Breast epithelium (tissue), 4 donors: ENCODE measurements at regions not wholly inside any gene's neighbourhood (a gene's known extent, or its start where the extent isn't known, plus 50 kb on each side); places are given as distances from the start of the nearest gene placed in this dataset.
"Not testable (repeated sequence)": the region's sequence is repeated elsewhere in the genome, so short reads cannot be mapped to it uniquely, and the experiment has no call there.

Experiments used
- DNase-seq, 2 donors: peaks; one replicate each; pipeline ENCODE4 v3.0.0-alpha.2; 2019; ENCODE audit warnings: low spot score in 2 of 2
- H3K27ac ChIP-seq, 2 donors: fragments of 200-600 bp; sonication (generic) in 1 of 2; one replicate each; pipeline ENCODE4 v1.5.1; 2016 to 2019; ENCODE audit warnings: mild to moderate bottlenecking in 1 of 2
- H3K27me3 ChIP-seq, 2 donors: fragments of 200-600 bp; sonication (generic) in 1 of 2; one replicate each; pipeline versions ENCODE4 v1.5.1 to v1.6.0; 2017 to 2019; ENCODE audit warnings: control low read depth in 1 of 2, mild to moderate bottlenecking in 1 of 2
- H3K36me3 ChIP-seq: fragments of 200-600 bp; one replicate; pipeline ENCODE4 v1.5.1; 2019
- H3K4me1 ChIP-seq, 2 donors: fragments of 200-600 bp; sonication (generic); one replicate each; pipeline ENCODE4 v1.5.1; 2016 to 2019; ENCODE audit warnings: control low read depth in 1 of 2
- H3K4me3 ChIP-seq, 3 donors: fragments of 200-600 bp; sonication (generic); 1 replicate in 2 of 3; 2 replicates in 1 of 3; pipeline ENCODE4 v1.5.1; 2016 to 2019; ENCODE audit warnings: mild to moderate bottlenecking in 3 of 3, moderate library complexity in 2 of 3
- H3K9me3 ChIP-seq, 2 donors: fragments of 200-600 bp; sonication (generic) in 1 of 2; one replicate each; pipeline ENCODE4 v1.5.1; 2016 to 2019; ENCODE audit warnings: control low read depth in 1 of 2
- CTCF ChIP-seq, 3 donors: fragments of 450-650 bp; IDR thresholded peaks; one replicate each; pipeline ENCODE4 v1.5.1; 2016 to 2017; ENCODE audit warnings: antibody characterized with exemption in 3 of 3, mild to moderate bottlenecking in 3 of 3, moderate library complexity in 3 of 3
- POLR2A ChIP-seq: fragments of 450-650 bp; IDR thresholded peaks from one replicate; pipeline ENCODE4 v1.6.1; 2016; ENCODE audit warnings: antibody characterized with exemption, mild to moderate bottlenecking, moderate library complexity
- POLR2AphosphoS5 ChIP-seq, 3 donors: sonication (generic); formaldehyde crosslinking; IDR thresholded peaks; one replicate each; pipeline ENCODE4 v1.6.1; 2017; ENCODE audit warnings: antibody characterized with exemption in 3 of 3
- intact Hi-C: fragments of 100-400 bp; cut with DNase I; formaldehyde crosslinking; loops from one replicate; pipeline ENCODE4 v1.15.1; 2023; ENCODE audit warnings: low total_unique reads

- TF ChIP-seq CTCF (IDR thresholded peaks at IDR 0.05): no peak
- TF ChIP-seq POLR2AphosphoS5 (IDR thresholded peaks at IDR 0.05): no peak
- no peak for TF ChIP-seq POLR2A
- H3K27ac ChIP-seq: no peak overlapping the region
- H3K4me3 ChIP-seq: no peak overlapping the region
- DNase-seq: no peak
- intact Hi-C loops: no loop called here
- H3K9me3 ChIP-seq: no peaks in the 10 kb centered on the region
- H3K27me3 ChIP-seq: no peaks in the 10 kb centered on the region
- H3K4me1 ChIP-seq: no peaks in the 10 kb centered on the region
- no peaks in the 10 kb centered on the region for H3K36me3 ChIP-seq
Observed at GRCh38 chr11:87778357-87778756, 396.9 kb downstream of the RAB38 start.

- no peaks in the 10 kb centered on the region for H3K9me3 ChIP-seq
- no peaks in the 10 kb centered on the region for H3K27me3 ChIP-seq
- TF ChIP-seq CTCF (IDR thresholded peaks at IDR 0.05) (no peak), POLR2A (no peak), POLR2AphosphoS5 (IDR thresholded peaks at IDR 0.05) (no peak)
- H3K4me3 ChIP-seq: no peak overlapping the region
- intact Hi-C loops: no loop called here
- H3K27ac ChIP-seq: no peak overlapping the region
- H3K4me1 ChIP-seq: no peaks in the 10 kb centered on the region
- DNase-seq: no peak
- H3K36me3 ChIP-seq: no peaks in the 10 kb centered on the region
Observed at GRCh38 chr11:87775036-87775435, 400.2 kb downstream of the RAB38 start.

DNA sequence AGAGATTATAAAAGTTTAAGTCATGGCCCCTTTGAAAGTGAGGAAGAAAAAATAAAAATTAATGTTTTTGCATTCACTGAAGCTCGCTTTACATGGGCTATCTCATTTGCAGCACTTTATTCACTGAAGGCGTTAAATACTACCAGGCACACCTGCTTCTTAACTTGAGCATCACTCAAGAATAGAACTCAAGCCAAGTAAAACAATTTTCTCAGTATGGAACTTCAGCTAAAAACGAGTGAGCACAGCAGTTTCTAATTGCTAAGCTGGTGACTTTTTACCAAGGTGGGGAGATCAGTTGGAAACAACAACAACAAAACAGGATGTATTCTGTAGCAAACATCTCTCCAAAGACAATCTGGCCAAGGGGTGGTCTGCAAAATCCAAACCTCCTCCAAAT is 405.6 kb downstream of the RAB38 start:
- intact Hi-C loops: no loop called here
- no peaks in the 10 kb centered on the region for H3K9me3 ChIP-seq
- DNase-seq: no peak
- TF ChIP-seq POLR2AphosphoS5 (IDR thresholded peaks at IDR 0.05): no peak
- no peaks in the 10 kb centered on the region for H3K27me3 ChIP-seq
- H3K4me1 ChIP-seq: no peaks in the 10 kb centered on the region
- H3K4me3 ChIP-seq: no peak overlapping the region
- H3K36me3 ChIP-seq: no peaks in the 10 kb centered on the region
- no peak overlapping the region for H3K27ac ChIP-seq

GRCh38 chr11:87767615-87768014 is 407.6 kb downstream of the RAB38 start:
- no peak for TF ChIP-seq CTCF (IDR thresholded peaks at IDR 0.05)
- no peak for TF ChIP-seq POLR2AphosphoS5 (IDR thresholded peaks at IDR 0.05)
- TF ChIP-seq POLR2A: no peak
- no peaks in the 10 kb centered on the region for H3K9me3 ChIP-seq
- no peak for DNase-seq

DNA sequence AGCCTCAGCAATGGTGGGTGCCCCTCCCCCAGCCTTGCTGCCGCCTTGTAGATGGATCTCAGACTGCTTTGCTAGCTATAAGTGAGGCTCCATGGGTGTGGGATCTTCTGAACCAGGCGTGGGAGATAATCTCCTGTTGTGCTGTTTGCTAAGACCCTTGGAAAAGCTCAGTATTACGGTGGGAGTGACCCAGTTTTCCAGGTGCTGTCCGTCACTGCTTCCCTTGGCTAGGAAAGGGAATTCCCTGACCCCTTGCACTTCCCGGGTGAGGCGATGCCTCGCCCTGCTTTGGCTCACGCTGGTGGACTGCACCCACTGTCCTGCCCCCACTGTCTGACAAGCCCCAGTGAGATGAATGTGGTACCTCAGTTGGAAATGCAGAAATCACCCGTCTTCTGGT is 411.2 kb downstream of the RAB38 start:
- H3K4me1 ChIP-seq, H3K36me3 ChIP-seq, H3K4me3 ChIP-seq, H3K27ac ChIP-seq, H3K9me3 ChIP-seq, H3K27me3 ChIP-seq, DNase-seq, intact Hi-C loops: not testable (repeated sequence)

More at GRCh38 chr11:87767615-87768014, 407.6 kb downstream of the RAB38 start:
- H3K4me1 ChIP-seq: no peaks in the 10 kb centered on the region
- intact Hi-C loops: no loop called here
- H3K27ac ChIP-seq: no peak overlapping the region
- no peaks in the 10 kb centered on the region for H3K27me3 ChIP-seq
- no peaks in the 10 kb centered on the region for H3K36me3 ChIP-seq
- H3K4me3 ChIP-seq: no peak overlapping the region

GRCh38 chr11:87754685-87755084 is 420.6 kb downstream of the RAB38 start:
- Histone ChIP-seq H3K9me3 (no peaks in the 10 kb centered on the region), H3K36me3 (no peaks in the 10 kb centered on the region), H3K27ac (no peak overlapping the region), H3K27me3 (no peaks in the 10 kb centered on the region), H3K4me1 (no peaks in the 10 kb centered on the region), H3K4me3 (no peak overlapping the region)
- DNase-seq: no peak
- intact Hi-C loops: no loop called here
- no peak for TF ChIP-seq POLR2A
- TF ChIP-seq POLR2AphosphoS5 (IDR thresholded peaks at IDR 0.05): no peak
- TF ChIP-seq CTCF (IDR thresholded peaks at IDR 0.05): no peak
